ENCODE measurements at regions not wholly inside any gene's neighbourhood (a gene's known extent, or its start where the extent isn't known, plus 50 kb on each side); places are given as distances from the start of the nearest gene placed in this dataset.

- peaks cover 0 to 16% (median 4%) of the 10 kb centered on the region in 7 donors for H3K9me3 Mint-ChIP-seq
- no peak overlapping the region for H3K9ac ChIP-seq (ENCODE audit: insufficient read depth, low read length, poor library complexity, severe bottlenecking)
- H3K27ac Mint-ChIP-seq, result no peak overlapping the region
- H3K27ac ChIP-seq (ENCODE audit: low read depth in 1 of 2, low read length in 2 of 2), result no peak overlapping the region
- H3K4me3 Mint-ChIP-seq, result no peak overlapping the region
- H4K20me1 ChIP-seq (ENCODE audit: insufficient read depth, low read length), result no peaks in the 10 kb centered on the region
- no peaks in the 10 kb centered on the region for H3K79me2 ChIP-seq (ENCODE audit: insufficient read depth, low read length)
- no peak overlapping the region for H3K4me2 ChIP-seq (replicated peaks; ENCODE audit: extremely low read depth, low read length, poor library complexity, severe bottlenecking)
- DNase-seq, result no peak
- H3K4me1 ChIP-seq (ENCODE audit: control insufficient read depth in 1 of 2, insufficient read depth in 2 of 2, low read length in 2 of 2), result peaks cover 0 to 17% of the 10 kb centered on the region in 2 donors
- WGBS (ENCODE audit: insufficient coverage), result no CpG with 5 or more reads among the region's 6 CpGs
- no peak overlapping the region for H2AFZ ChIP-seq (ENCODE audit: insufficient read depth, low read depth, low read length, poor library complexity, severe bottlenecking)
- peaks cover 0 to 17% of the 10 kb centered on the region in 2 donors for H3K9me3 ChIP-seq (replicated peaks in 1 of 2; ENCODE audit: control insufficient read depth in 1 of 2, insufficient read depth in 1 of 2, low read length in 2 of 2)
- H3K4me1 Mint-ChIP-seq, result peaks cover 14% of the 10 kb centered on the region
- H3K4me3 ChIP-seq (replicated peaks in 1 of 3; ENCODE audit: low read depth in 2 of 3, low read length in 3 of 3), result no peak overlapping the region
- peaks cover 45 to 75% of the 10 kb centered on the region in 2 donors for H3K27me3 ChIP-seq (ENCODE audit: control insufficient read depth in 2 of 2, insufficient read depth in 2 of 2, low read length in 2 of 2)
- peaks cover 0 to 5% of the 10 kb centered on the region in 2 donors for H3K36me3 Mint-ChIP-seq
- intact Hi-C loops (cut with micrococcal nuclease), result no loop called here
- TF ChIP-seq, protein P1, sequence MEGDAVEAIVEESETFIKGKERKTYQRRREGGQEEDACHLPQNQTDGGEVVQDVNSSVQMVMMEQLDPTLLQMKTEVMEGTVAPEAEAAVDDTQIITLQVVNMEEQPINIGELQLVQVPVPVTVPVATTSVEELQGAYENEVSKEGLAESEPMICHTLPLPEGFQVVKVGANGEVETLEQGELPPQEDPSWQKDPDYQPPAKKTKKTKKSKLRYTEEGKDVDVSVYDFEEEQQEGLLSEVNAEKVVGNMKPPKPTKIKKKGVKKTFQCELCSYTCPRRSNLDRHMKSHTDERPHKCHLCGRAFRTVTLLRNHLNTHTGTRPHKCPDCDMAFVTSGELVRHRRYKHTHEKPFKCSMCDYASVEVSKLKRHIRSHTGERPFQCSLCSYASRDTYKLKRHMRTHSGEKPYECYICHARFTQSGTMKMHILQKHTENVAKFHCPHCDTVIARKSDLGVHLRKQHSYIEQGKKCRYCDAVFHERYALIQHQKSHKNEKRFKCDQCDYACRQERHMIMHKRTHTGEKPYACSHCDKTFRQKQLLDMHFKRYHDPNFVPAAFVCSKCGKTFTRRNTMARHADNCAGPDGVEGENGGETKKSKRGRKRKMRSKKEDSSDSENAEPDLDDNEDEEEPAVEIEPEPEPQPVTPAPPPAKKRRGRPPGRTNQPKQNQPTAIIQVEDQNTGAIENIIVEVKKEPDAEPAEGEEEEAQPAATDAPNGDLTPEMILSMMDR (IDR thresholded peaks at IDR 0.05), result no peak
- H3K36me3 ChIP-seq (replicated peaks in 1 of 2; ENCODE audit: control insufficient read depth in 1 of 2, insufficient read depth in 2 of 2, low read length in 2 of 2), result no peaks in the 10 kb centered on the region
- H3K27me3 Mint-ChIP-seq (ENCODE audit: low read depth in 3 of 3), result peaks cover 52 to 59% (median 56%) of the 10 kb centered on the region in 3 donors
Observed at GRCh38 chr4:180060159-180060889, 2182.9 kb upstream of the TENM3 start.

DNA sequence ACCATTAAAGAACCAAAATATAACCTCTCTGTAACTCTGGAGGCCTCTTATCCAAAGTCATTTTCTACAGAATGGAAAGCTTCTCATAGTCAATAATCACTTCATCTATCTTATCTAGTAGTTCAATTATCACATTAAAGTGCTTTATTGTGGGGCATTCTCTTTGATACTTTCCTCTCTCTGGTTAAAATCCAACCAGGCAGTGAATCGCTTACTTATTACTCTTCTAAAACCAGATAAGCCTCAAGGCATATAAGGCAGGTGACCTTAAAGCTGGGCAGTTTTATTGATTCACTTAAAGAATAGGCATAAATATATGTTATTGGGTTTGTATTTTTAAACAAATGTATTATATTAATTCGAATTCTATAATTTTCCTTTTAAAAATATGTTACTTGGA is 2162.1 kb upstream of the TENM3 start:
- no CpG with 5 or more reads among the region's 2 CpGs for WGBS (ENCODE audit: insufficient coverage)
- H3K9me3 Mint-ChIP-seq, result no peaks in the 10 kb centered on the region
- H3K4me3 Mint-ChIP-seq, result no peak overlapping the region
- Histone ChIP-seq H2AFZ (ENCODE audit: insufficient read depth, low read depth, low read length, poor library complexity, severe bottlenecking) (no peak overlapping the region), H3K9me3 (replicated peaks in 1 of 2; ENCODE audit: control insufficient read depth in 1 of 2, insufficient read depth in 1 of 2, low read length in 2 of 2) (no peaks in the 10 kb centered on the region), H3K4me1 (ENCODE audit: control insufficient read depth in 1 of 2, insufficient read depth in 2 of 2, low read length in 2 of 2) (no peaks in the 10 kb centered on the region), H3K27ac (ENCODE audit: low read depth in 1 of 2, low read length in 2 of 2) (no peak overlapping the region), H4K20me1 (ENCODE audit: insufficient read depth, low read length) (no peaks in the 10 kb centered on the region), H3K9ac (ENCODE audit: insufficient read depth, low read length, poor library complexity, severe bottlenecking) (no peak overlapping the region), H3K27me3 (ENCODE audit: control insufficient read depth in 2 of 2, insufficient read depth in 2 of 2, low read length in 2 of 2) (no peaks in the 10 kb centered on the region), H3K36me3 (replicated peaks in 1 of 2; ENCODE audit: control insufficient read depth in 1 of 2, insufficient read depth in 2 of 2, low read length in 2 of 2) (no peaks in the 10 kb centered on the region), H3K4me2 (replicated peaks; ENCODE audit: extremely low read depth, low read length, poor library complexity, severe bottlenecking) (no peak overlapping the region), H3K79me2 (ENCODE audit: insufficient read depth, low read length) (no peaks in the 10 kb centered on the region), H3K4me3 (replicated peaks in 1 of 3; ENCODE audit: low read depth in 2 of 3, low read length in 3 of 3) (no peak overlapping the region)
- peaks cover 0 to 2% (median 2%) of the 10 kb centered on the region in 3 donors for H3K27me3 Mint-ChIP-seq (ENCODE audit: low read depth in 3 of 3)
- intact Hi-C loops (cut with micrococcal nuclease), result no loop called here
- no peaks in the 10 kb centered on the region for H3K36me3 Mint-ChIP-seq
- H3K27ac Mint-ChIP-seq, result no peak overlapping the region
- H3K4me1 Mint-ChIP-seq, result no peaks in the 10 kb centered on the region
- TF ChIP-seq, protein P1 (IDR thresholded peaks at IDR 0.05), result no peak
- no peak for DNase-seq

Measured in CD14-positive monocyte (primary cell).